ENCODE measurements at regions not wholly inside any gene's neighbourhood (a gene's known extent, or its start where the extent isn't known, plus 50 kb on each side); places are given as distances from the start of the nearest gene placed in this dataset.

DNA sequence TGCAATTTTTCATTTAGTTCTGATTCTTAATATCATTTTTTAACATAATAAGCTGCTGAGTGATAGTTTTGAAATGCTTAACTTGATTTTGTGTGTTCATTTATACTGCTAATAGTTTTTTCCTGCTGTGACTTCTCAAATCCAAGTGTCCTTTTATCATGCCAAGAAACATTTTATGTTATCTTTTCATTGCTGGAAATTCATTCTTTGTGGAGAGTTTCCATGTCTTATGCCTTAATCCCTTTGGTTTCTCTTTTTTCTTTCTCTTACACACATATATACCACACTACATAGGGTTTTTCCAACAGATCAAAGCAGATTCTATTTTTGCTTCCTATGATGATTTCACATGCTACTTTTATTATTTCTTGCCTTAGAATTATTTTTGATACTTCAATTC is 981.1 kb downstream of the SLC6A15 start:
- TF ChIP-seq, protein P1, sequence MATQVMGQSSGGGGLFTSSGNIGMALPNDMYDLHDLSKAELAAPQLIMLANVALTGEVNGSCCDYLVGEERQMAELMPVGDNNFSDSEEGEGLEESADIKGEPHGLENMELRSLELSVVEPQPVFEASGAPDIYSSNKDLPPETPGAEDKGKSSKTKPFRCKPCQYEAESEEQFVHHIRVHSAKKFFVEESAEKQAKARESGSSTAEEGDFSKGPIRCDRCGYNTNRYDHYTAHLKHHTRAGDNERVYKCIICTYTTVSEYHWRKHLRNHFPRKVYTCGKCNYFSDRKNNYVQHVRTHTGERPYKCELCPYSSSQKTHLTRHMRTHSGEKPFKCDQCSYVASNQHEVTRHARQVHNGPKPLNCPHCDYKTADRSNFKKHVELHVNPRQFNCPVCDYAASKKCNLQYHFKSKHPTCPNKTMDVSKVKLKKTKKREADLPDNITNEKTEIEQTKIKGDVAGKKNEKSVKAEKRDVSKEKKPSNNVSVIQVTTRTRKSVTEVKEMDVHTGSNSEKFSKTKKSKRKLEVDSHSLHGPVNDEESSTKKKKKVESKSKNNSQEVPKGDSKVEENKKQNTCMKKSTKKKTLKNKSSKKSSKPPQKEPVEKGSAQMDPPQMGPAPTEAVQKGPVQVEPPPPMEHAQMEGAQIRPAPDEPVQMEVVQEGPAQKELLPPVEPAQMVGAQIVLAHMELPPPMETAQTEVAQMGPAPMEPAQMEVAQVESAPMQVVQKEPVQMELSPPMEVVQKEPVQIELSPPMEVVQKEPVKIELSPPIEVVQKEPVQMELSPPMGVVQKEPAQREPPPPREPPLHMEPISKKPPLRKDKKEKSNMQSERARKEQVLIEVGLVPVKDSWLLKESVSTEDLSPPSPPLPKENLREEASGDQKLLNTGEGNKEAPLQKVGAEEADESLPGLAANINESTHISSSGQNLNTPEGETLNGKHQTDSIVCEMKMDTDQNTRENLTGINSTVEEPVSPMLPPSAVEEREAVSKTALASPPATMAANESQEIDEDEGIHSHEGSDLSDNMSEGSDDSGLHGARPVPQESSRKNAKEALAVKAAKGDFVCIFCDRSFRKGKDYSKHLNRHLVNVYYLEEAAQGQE (IDR thresholded peaks at IDR 0.05): no peak
- no peak for TF ChIP-seq RAD21 (IDR thresholded peaks at IDR 0.05)
- TF ChIP-seq CTCF (IDR thresholded peaks at IDR 0.05; ENCODE audit: low read depth, low read length, missing input control): no peak
- TF ChIP-seq HNF4G (IDR thresholded peaks at IDR 0.05): no peak
